Neural progenitor cell (in vitro differentiated cells): ENCODE measurements at regions not wholly inside any gene's neighbourhood (a gene's known extent, or its start where the extent isn't known, plus 50 kb on each side); places are given as distances from the start of the nearest gene placed in this dataset.
"Not testable (repeated sequence)": the region's sequence is repeated elsewhere in the genome, so short reads cannot be mapped to it uniquely, and the experiment has no call there.

Experiments used
- DNase-seq: peaks from one replicate; pipeline ENCODE4 v3.0.0-alpha.2; 2016; ENCODE audit warnings: low spot score
- H2AFZ ChIP-seq: fragments of 200-600 bp; sonication (generic); replicated peaks from 2 replicates; pipeline ENCODE4 v1.6.1; 2016; ENCODE audit warnings: antibody characterized with exemption
- H3F3A ChIP-seq: fragments of 200-600 bp; sonication (generic); 2 replicates; pipeline ENCODE4 v1.6.1; 2016; ENCODE audit warnings: antibody characterized with exemption, low read depth
- H3K27ac ChIP-seq: fragments of 200-600 bp; sonication (generic); 2 replicates; pipeline ENCODE4 v1.5.1; 2016; ENCODE audit warnings: mild to moderate bottlenecking
- H3K27me3 ChIP-seq: fragments of 200-600 bp; sonication (generic); 2 replicates; pipeline ENCODE4 v1.6.1; 2016; ENCODE audit warnings: mild to moderate bottlenecking, moderate library complexity
- H3K36me3 ChIP-seq: fragments of 200-600 bp; sonication (generic); 2 replicates; pipeline ENCODE4 v1.5.1; 2016
- H3K4me1 ChIP-seq: fragments of 200-600 bp; sonication (generic); 2 replicates; pipeline ENCODE4 v1.6.1; 2016; ENCODE audit warnings: mixed run types
- H3K4me2 ChIP-seq: fragments of 200-600 bp; sonication (generic); 2 replicates; pipeline ENCODE4 v1.6.1; 2016
- H3K4me3 ChIP-seq: fragments of 200-600 bp; sonication (generic); 2 replicates; pipeline ENCODE4 v1.5.1; 2016
- H3K79me2 ChIP-seq: fragments of 200-600 bp; sonication (generic); 2 replicates; pipeline ENCODE4 v1.6.1; 2016; ENCODE audit warnings: low read depth
- H3K9ac ChIP-seq: fragments of 200-600 bp; sonication (generic); 2 replicates; pipeline ENCODE4 v1.6.1; 2016
- H3K9me3 ChIP-seq: fragments of 200-600 bp; sonication (generic); 2 replicates; pipeline ENCODE4 v1.5.1; 2016; ENCODE audit warnings: low read depth
- H4K20me1 ChIP-seq: fragments of 200-600 bp; sonication (generic); 2 replicates; pipeline ENCODE4 v1.6.1; 2016; ENCODE audit warnings: low read depth
- H3K27ac Mint-ChIP-seq: 3 replicates; pipeline ENCODE4 v1.8.0; 2021; ENCODE audit warnings: mixed read lengths
- H3K27me3 Mint-ChIP-seq: 2 replicates; pipeline ENCODE4 v1.8.0; 2022; ENCODE audit warnings: low read depth, mild to moderate bottlenecking, inconsistent platforms, moderate library complexity, mixed read lengths; ENCODE audit not compliant: insufficient read depth
- H3K36me3 Mint-ChIP-seq: 3 replicates; pipeline ENCODE4 v1.8.0; 2021; ENCODE audit warnings: mixed read lengths
- H3K4me1 Mint-ChIP-seq: 3 replicates; pipeline ENCODE4 v1.8.0; 2021; ENCODE audit warnings: mixed read lengths
- H3K4me3 Mint-ChIP-seq: 3 replicates; pipeline ENCODE4 v1.8.0; 2021; ENCODE audit warnings: mild to moderate bottlenecking, moderate library complexity, mixed read lengths
- H3K9me3 Mint-ChIP-seq: 3 replicates; pipeline ENCODE4 v1.8.0; 2020; ENCODE audit warnings: mixed read lengths
- EZH2 ChIP-seq: fragments of 200-600 bp; sonication (generic); IDR thresholded peaks from 2 replicates; pipeline ENCODE4 v1.6.1; 2017; ENCODE audit warnings: antibody characterized with exemption, mild to moderate bottlenecking, moderate library complexity
- EZH2phosphoT487 ChIP-seq: fragments of 200-600 bp; sonication (generic); IDR thresholded peaks from 2 replicates; pipeline ENCODE4 v1.6.1; 2017; ENCODE audit warnings: antibody characterized with exemption
- TF ChIP-seq, protein P1 (sequence below): fragments of 200-600 bp; sonication (generic); IDR thresholded peaks from 2 replicates; pipeline ENCODE4 v1.5.1; 2017; ENCODE audit warnings: antibody characterized with exemption, mild to moderate bottlenecking

DNA sequence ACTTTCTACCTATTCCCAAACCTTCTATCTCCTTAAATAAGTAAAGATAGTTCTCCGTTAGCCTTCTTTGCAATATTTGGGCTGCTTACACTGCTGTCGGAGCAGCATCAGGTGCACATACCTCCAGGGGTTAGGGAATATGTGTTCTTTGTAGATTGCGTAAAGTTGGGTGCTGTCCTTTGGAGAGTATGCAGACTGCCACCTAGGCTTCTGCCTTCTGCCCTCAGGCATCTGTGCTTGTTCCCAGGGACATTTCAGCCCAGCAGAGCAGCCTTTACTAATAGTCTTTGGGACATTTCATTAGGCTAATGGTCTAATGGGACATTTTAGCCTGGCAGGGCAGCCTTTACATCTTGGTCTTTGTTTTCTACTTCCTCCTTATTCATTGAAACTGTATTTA is 260.6 kb downstream of the TPBG start:
- Histone ChIP-seq H3K4me2 (no peak overlapping the region), H3K27ac (no peak overlapping the region), H3K4me1 (peaks cover 6% of the 10 kb centered on the region), H3K4me3 (no peak overlapping the region), H3K9ac (no peak overlapping the region), H3K9me3 (no peaks in the 10 kb centered on the region), H3F3A (no peaks in the 10 kb centered on the region), H2AFZ (no peak overlapping the region), H3K27me3 (no peaks in the 10 kb centered on the region), H3K79me2 (no peaks in the 10 kb centered on the region), H3K36me3 (no peaks in the 10 kb centered on the region), H4K20me1 (no peaks in the 10 kb centered on the region)
- H3K4me1 Mint-ChIP-seq = no peaks in the 10 kb centered on the region
- peaks cover 2% of the 10 kb centered on the region for H3K27me3 Mint-ChIP-seq
- no peak overlapping the region for H3K4me3 Mint-ChIP-seq
- no peak for DNase-seq
- peak overlapping the region; percentile 59 for H3K27ac Mint-ChIP-seq
- peaks cover 8% of the 10 kb centered on the region for H3K36me3 Mint-ChIP-seq
- TF ChIP-seq EZH2phosphoT487 (no peak), EZH2 (no peak)
- TF ChIP-seq, protein P1, sequence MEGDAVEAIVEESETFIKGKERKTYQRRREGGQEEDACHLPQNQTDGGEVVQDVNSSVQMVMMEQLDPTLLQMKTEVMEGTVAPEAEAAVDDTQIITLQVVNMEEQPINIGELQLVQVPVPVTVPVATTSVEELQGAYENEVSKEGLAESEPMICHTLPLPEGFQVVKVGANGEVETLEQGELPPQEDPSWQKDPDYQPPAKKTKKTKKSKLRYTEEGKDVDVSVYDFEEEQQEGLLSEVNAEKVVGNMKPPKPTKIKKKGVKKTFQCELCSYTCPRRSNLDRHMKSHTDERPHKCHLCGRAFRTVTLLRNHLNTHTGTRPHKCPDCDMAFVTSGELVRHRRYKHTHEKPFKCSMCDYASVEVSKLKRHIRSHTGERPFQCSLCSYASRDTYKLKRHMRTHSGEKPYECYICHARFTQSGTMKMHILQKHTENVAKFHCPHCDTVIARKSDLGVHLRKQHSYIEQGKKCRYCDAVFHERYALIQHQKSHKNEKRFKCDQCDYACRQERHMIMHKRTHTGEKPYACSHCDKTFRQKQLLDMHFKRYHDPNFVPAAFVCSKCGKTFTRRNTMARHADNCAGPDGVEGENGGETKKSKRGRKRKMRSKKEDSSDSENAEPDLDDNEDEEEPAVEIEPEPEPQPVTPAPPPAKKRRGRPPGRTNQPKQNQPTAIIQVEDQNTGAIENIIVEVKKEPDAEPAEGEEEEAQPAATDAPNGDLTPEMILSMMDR = no peak
- peaks cover 23% of the 10 kb centered on the region for H3K9me3 Mint-ChIP-seq

DNA sequence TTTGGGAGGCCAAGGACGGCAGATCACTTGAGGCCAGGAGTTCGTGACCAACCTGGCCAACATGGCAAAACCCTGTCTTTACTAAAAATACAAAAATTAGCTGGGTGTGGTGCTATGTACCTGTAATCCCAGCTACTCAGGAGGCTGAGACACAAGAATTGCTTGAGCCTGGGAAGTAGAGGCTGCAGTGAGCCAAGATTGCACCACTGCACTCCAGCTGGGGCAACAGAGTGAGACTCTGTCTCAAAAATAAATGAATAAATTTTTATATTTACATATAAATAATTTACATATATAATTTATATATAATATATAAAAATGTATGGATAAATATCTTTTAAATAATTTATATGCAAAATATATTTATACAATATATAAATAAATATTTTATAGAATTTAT is 263.3 kb downstream of the TPBG start:
- H3K4me1 Mint-ChIP-seq, H4K20me1 ChIP-seq, H3K27me3 Mint-ChIP-seq: not testable (repeated sequence)

DNA sequence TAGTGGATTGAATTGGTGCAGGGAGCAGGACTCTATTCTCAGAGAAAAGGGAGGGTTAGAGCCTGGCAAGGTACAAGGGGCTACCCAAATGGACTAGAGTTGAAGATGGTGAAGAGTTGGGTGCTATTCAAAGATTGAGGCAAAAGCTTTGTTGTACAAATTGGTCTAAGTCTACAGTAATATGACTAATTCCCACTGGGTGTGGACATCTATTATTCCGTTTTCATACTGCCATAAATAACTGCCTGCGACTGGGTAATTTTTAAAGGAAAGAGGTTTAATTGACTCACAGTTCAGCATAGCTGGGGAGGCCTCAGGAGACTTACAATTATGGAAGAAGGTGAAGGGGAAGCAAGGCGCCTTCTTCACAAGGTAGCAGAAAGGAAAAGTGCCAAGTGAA is 266.3 kb downstream of the TPBG start:
- H3K9ac ChIP-seq = no peak overlapping the region
- H3K9me3 ChIP-seq = no peaks in the 10 kb centered on the region
- no peaks in the 10 kb centered on the region for H4K20me1 ChIP-seq
- H3K9me3 Mint-ChIP-seq = peaks cover 19% of the 10 kb centered on the region
- H3K4me3 Mint-ChIP-seq = no peak overlapping the region
- no peaks in the 10 kb centered on the region for H3K4me1 ChIP-seq
- no peaks in the 10 kb centered on the region for H3K27me3 Mint-ChIP-seq
- no peaks in the 10 kb centered on the region for H3K79me2 ChIP-seq
- H3K4me2 ChIP-seq = no peak overlapping the region
- no peak overlapping the region for H3K4me3 ChIP-seq
- no peaks in the 10 kb centered on the region for H3K4me1 Mint-ChIP-seq
- peaks cover 1% of the 10 kb centered on the region for H3K36me3 Mint-ChIP-seq
- no peaks in the 10 kb centered on the region for H3K36me3 ChIP-seq
- H2AFZ ChIP-seq = no peak overlapping the region
- no peaks in the 10 kb centered on the region for H3F3A ChIP-seq
- TF ChIP-seq EZH2phosphoT487 (no peak), EZH2 (no peak)
- TF ChIP-seq, protein P1 = no peak
- no peak overlapping the region for H3K27ac ChIP-seq
- no peaks in the 10 kb centered on the region for H3K27me3 ChIP-seq
- no peak for DNase-seq
- no peak overlapping the region for H3K27ac Mint-ChIP-seq

More for the DNA sequence above, 263.3 kb downstream of the TPBG start:
- H3K9ac ChIP-seq, DNase-seq, H3K4me2 ChIP-seq, H3K27ac Mint-ChIP-seq, H3K4me3 Mint-ChIP-seq, H3K4me1 ChIP-seq, H3K27ac ChIP-seq, H3K27me3 ChIP-seq, H3K4me3 ChIP-seq, H3K9me3 ChIP-seq, H3F3A ChIP-seq, H3K36me3 Mint-ChIP-seq, H2AFZ ChIP-seq, H3K79me2 ChIP-seq, H3K36me3 ChIP-seq: not testable (repeated sequence)
- H3K9me3 Mint-ChIP-seq = peaks cover 19% of the 10 kb centered on the region

DNA sequence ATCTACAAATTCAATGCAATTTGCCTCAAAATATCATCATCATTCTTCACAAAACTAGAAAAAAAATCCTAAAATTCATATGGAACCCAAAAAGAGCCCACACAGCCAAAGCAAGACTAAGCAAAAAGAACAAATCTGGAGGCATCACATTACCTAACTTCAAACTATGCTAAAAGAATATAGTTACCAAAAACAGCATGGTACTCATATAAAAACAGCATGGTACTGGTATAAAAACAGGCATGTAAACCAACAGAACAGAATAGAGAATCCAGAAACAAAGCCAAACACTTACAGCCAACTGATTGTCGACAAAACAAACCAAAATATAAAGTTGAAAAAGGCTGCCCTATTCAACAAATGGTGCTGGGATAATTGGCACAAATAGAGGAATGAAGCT is 278.1 kb downstream of the TPBG start:
- no peaks in the 10 kb centered on the region for H3K79me2 ChIP-seq
- H3K4me2 ChIP-seq = no peak overlapping the region
- H3K4me1 ChIP-seq = no peaks in the 10 kb centered on the region
- peaks cover 18% of the 10 kb centered on the region for H3K9me3 ChIP-seq
- Mint-ChIP-seq H3K27ac (no peak overlapping the region), H3K9me3 (peaks cover 41% of the 10 kb centered on the region), H3K4me1 (no peaks in the 10 kb centered on the region), H3K4me3 (no peak overlapping the region), H3K36me3 (peaks cover 12% of the 10 kb centered on the region), H3K27me3 (no peaks in the 10 kb centered on the region)
- no peak for TF ChIP-seq EZH2phosphoT487
- TF ChIP-seq, protein P1 = no peak
- no peak for TF ChIP-seq EZH2
- no peaks in the 10 kb centered on the region for H3F3A ChIP-seq
- H2AFZ ChIP-seq = no peak overlapping the region
- H3K27ac ChIP-seq = no peak overlapping the region
- H3K36me3 ChIP-seq = peaks cover 7% of the 10 kb centered on the region
- no peaks in the 10 kb centered on the region for H4K20me1 ChIP-seq
- no peak for DNase-seq
- no peak overlapping the region for H3K9ac ChIP-seq
- H3K4me3 ChIP-seq = no peak overlapping the region
- no peaks in the 10 kb centered on the region for H3K27me3 ChIP-seq
